Fibroblast of mammary gland (primary cell): ENCODE measurements at regions not wholly inside any gene's neighbourhood (a gene's known extent, or its start where the extent isn't known, plus 50 kb on each side); places are given as distances from the start of the nearest gene placed in this dataset.

Source experiments
- DNase-seq: peaks from one replicate; pipeline ENCODE4 v3.0.0-alpha.2; 2010; ENCODE audit warnings: low read depth
- H3K4me3 ChIP-seq: 2 replicates; pipeline ENCODE4 v1.5.1; 2011; ENCODE audit warnings: low read depth, mild to moderate bottlenecking, low read length, moderate library complexity; ENCODE audit not compliant: control insufficient read depth
- CTCF ChIP-seq: conservative IDR thresholded peaks from 2 replicates; pipeline ENCODE4 v1.5.1; 2011; ENCODE audit warnings: low read depth, low read length, inconsistent platforms; ENCODE audit not compliant: control insufficient read depth, insufficient read depth

- H3K4me3 ChIP-seq = no peak overlapping the region
- DNase-seq = no peak
- no peak for TF ChIP-seq CTCF
Observed at GRCh38 chr2:125615438-125615837, 1040.5 kb upstream of the GYPC start.

GRCh38 chr2:125630377-125630776 is 1025.6 kb upstream of the GYPC start:
- DNase-seq = no peak
- no peak for TF ChIP-seq CTCF
- H3K4me3 ChIP-seq = no peak overlapping the region

- DNase-seq = no peak
- no peak for TF ChIP-seq CTCF
- H3K4me3 ChIP-seq = no peak overlapping the region
Observed at GRCh38 chr2:125634662-125635061, 1021.3 kb upstream of the GYPC start.

- DNase-seq = no peak
- TF ChIP-seq CTCF = no peak
- H3K4me3 ChIP-seq = no peak overlapping the region
Observed at GRCh38 chr2:125638345-125638744, 1017.6 kb upstream of the GYPC start.

GRCh38 chr2:125642032-125642431 is 1013.9 kb upstream of the GYPC start:
- no peak overlapping the region for H3K4me3 ChIP-seq
- no peak for DNase-seq
- no peak for TF ChIP-seq CTCF

GRCh38 chr2:125643128-125643527 is 1012.8 kb upstream of the GYPC start:
- no peak for TF ChIP-seq CTCF

GRCh38 chr2:125643585-125643984 is 1012.4 kb upstream of the GYPC start:
- TF ChIP-seq CTCF = no peak
- no peak overlapping the region for H3K4me3 ChIP-seq
- DNase-seq = no peak

More at GRCh38 chr2:125643128-125643527, 1012.8 kb upstream of the GYPC start:
- no peak overlapping the region for H3K4me3 ChIP-seq
- no peak for DNase-seq
